ENCODE measurements at regions not wholly inside any gene's neighbourhood (a gene's known extent, or its start where the extent isn't known, plus 50 kb on each side); places are given as distances from the start of the nearest gene placed in this dataset.

DNA sequence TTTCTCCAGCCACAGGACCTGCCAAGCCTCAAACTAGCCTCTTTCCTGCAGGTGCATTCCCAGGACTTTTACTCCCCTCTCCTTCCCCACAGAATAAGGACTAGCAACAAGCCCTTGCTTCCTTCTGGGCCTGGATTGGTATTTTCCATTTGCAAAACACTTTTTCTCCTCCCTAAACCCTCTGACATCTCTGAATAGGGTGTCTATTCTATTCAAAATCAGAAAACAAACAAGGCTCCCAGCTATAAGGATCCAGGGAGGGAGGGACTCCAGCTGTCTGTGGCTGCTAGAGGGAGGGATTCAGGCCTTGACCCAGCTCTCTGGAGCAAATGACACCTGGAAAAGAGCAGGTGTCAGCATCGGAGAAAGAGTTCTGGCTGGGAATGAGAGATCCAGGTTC lies 168.5 kb upstream of the BDNF start:
- FAIRE-seq: no peak
- H3K9ac ChIP-seq (ENCODE audit: control insufficient read depth, insufficient read depth, low read length): no peak overlapping the region
- ChIA-PET RAD21 (ENCODE audit: unreplicated experiment) (no interaction called here), SMC1A (ENCODE audit: uncharacterized antibody, unreplicated experiment) (interaction anchor here (0.9 to 1.1 kb wide), 2 partner anchors 10 to 23 kb away, joined by 3 read pairs; no protein-coding TSS in a partner anchor), POLR2A (no interaction called here), CTCF (interaction anchor here (1.4 kb wide), 1 partner anchor 29 kb away, joined by 5 read pairs; no protein-coding TSS in a partner anchor)
- intact Hi-C loops (cut with micrococcal nuclease; ENCODE audit: unreplicated experiment): no loop called here
- H3K9me3 ChIP-seq (replicated peaks; ENCODE audit: control insufficient read depth, insufficient read depth, low read length): no peaks in the 10 kb centered on the region
- no peaks in the 10 kb centered on the region for H3K4me1 ChIP-seq (ENCODE audit: control insufficient read depth, insufficient read depth, low read length)
- no TSS peak for BruUV-seq (replicated peaks)
- ATAC-seq: no peak
- no peaks in the 10 kb centered on the region for H3K79me2 ChIP-seq (ENCODE audit: control insufficient read depth, insufficient read depth, low read length)
- TF ChIP-seq SMAD1 (IDR thresholded peaks at IDR 0.05; ENCODE audit: low read depth, partially characterized antibody) (no peak), BHLHE40 (IDR thresholded peaks at IDR 0.05; ENCODE audit: borderline replicate concordance in 1 of 2, low read depth in 2 of 2, low read length in 1 of 2) (no peak)
- TF ChIP-seq, protein P1, sequence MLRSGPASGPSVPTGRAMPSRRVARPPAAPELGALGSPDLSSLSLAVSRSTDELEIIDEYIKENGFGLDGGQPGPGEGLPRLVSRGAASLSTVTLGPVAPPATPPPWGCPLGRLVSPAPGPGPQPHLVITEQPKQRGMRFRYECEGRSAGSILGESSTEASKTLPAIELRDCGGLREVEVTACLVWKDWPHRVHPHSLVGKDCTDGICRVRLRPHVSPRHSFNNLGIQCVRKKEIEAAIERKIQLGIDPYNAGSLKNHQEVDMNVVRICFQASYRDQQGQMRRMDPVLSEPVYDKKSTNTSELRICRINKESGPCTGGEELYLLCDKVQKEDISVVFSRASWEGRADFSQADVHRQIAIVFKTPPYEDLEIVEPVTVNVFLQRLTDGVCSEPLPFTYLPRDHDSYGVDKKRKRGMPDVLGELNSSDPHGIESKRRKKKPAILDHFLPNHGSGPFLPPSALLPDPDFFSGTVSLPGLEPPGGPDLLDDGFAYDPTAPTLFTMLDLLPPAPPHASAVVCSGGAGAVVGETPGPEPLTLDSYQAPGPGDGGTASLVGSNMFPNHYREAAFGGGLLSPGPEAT (IDR thresholded peaks at IDR 0.05; ENCODE audit: low read depth): no peak
- no peak overlapping the region for H3K4me3 ChIP-seq
- H3K27ac ChIP-seq (ENCODE audit: control insufficient read depth, insufficient read depth): no peak overlapping the region
- H4K20me1 ChIP-seq (ENCODE audit: control insufficient read depth, insufficient read depth): no peaks in the 10 kb centered on the region
- no peak for DNase-seq (ENCODE audit: low read depth, low spot score)
- in situ Hi-C loops (cut with MboI): no loop called here
- 50% methylated on average over 1 of the region's 1 CpG for WGBS (ENCODE audit: insufficient coverage, insufficient replicate concordance, low lambda C conversion rate, missing lambda C conversion rate)
- H2AFZ ChIP-seq (ENCODE audit: control insufficient read depth, low read depth, low read length): no peak overlapping the region
- no peaks in the 10 kb centered on the region for H3K36me3 ChIP-seq (ENCODE audit: control insufficient read depth in 2 of 2, insufficient read depth in 2 of 2, low read length in 1 of 2)
- H3K4me2 ChIP-seq (ENCODE audit: control insufficient read depth, insufficient read depth): no peak overlapping the region
- H3K27me3 ChIP-seq (replicated peaks in 1 of 2; ENCODE audit: control insufficient read depth in 2 of 2, insufficient read depth in 2 of 2, low read length in 1 of 2): no peaks in the 10 kb centered on the region

DNA sequence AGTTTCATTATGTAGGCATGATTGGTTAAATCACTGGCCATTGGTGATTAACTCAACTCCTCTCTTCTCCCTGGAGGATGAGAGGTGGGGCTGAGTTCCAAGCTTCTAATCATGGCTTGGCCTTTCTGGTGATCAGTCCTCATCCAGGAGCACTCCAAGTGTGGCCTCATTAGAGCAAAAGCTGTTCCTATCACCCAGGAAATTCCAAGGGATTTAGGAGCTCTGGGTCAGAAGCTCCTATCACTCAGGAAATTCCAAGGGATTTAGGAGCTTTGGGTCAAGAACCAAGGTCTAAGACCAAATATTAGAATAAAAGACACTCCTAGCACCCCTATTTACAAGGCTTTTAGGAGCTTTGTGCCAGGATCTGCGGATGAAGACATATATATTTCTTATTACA lies 168.0 kb upstream of the BDNF start:
- no peaks in the 10 kb centered on the region for H3K79me2 ChIP-seq (ENCODE audit: control insufficient read depth, insufficient read depth, low read length)
- POLR2A ChIA-PET: no interaction called here
- CTCF ChIA-PET: interaction anchor here (1.4 kb wide), 1 partner anchor 29 kb away, joined by 5 read pairs; no protein-coding TSS in a partner anchor
- H3K27me3 ChIP-seq (replicated peaks in 1 of 2; ENCODE audit: control insufficient read depth in 2 of 2, insufficient read depth in 2 of 2, low read length in 1 of 2): no peaks in the 10 kb centered on the region
- H3K27ac ChIP-seq (ENCODE audit: control insufficient read depth, insufficient read depth): no peak overlapping the region
- no peak overlapping the region for H3K9ac ChIP-seq (ENCODE audit: control insufficient read depth, insufficient read depth, low read length)
- no peak for ATAC-seq
- no peak for TF ChIP-seq RBBP5 (conservative IDR thresholded peaks at IDR 0.05)
- H3K9me3 ChIP-seq (replicated peaks; ENCODE audit: control insufficient read depth, insufficient read depth, low read length): no peaks in the 10 kb centered on the region
- RAD21 ChIA-PET (ENCODE audit: unreplicated experiment): interaction anchor here (0.7 kb wide), 1 partner anchor 13 kb away, joined by 3 read pairs; no protein-coding TSS in a partner anchor
- 8% methylated on average over 1 of the region's 1 CpG for WGBS (ENCODE audit: insufficient coverage, insufficient replicate concordance, low lambda C conversion rate, missing lambda C conversion rate)
- SMC1A ChIA-PET (ENCODE audit: uncharacterized antibody, unreplicated experiment): interaction anchor here (1.1 to 1.4 kb wide), 2 partner anchors 10 to 169 kb away, joined by 3 to 4 read pairs; no protein-coding TSS in a partner anchor
- no peak overlapping the region for H3K4me2 ChIP-seq (ENCODE audit: control insufficient read depth, insufficient read depth)
- no TSS peak for BruUV-seq (replicated peaks)
- in situ Hi-C loops (cut with MboI) (no loop called here), intact Hi-C loops (cut with micrococcal nuclease; ENCODE audit: unreplicated experiment) (no loop called here)
- H2AFZ ChIP-seq (ENCODE audit: control insufficient read depth, low read depth, low read length): no peak overlapping the region
- no peaks in the 10 kb centered on the region for H4K20me1 ChIP-seq (ENCODE audit: control insufficient read depth, insufficient read depth)
- DNase-seq (ENCODE audit: low read depth, low spot score): no peak
- FAIRE-seq: no peak
- H3K4me1 ChIP-seq (ENCODE audit: control insufficient read depth, insufficient read depth, low read length): no peaks in the 10 kb centered on the region
- H3K4me3 ChIP-seq: no peak overlapping the region
- no peaks in the 10 kb centered on the region for H3K36me3 ChIP-seq (ENCODE audit: control insufficient read depth in 2 of 2, insufficient read depth in 2 of 2, low read length in 1 of 2)
